ENCODE measurements at regions not wholly inside any gene's neighbourhood (a gene's known extent, or its start where the extent isn't known, plus 50 kb on each side); places are given as distances from the start of the nearest gene placed in this dataset.
"Not testable (repeated sequence)": the region's sequence is repeated elsewhere in the genome, so short reads cannot be mapped to it uniquely, and the experiment has no call there.

- Mint-ChIP-seq H3K27ac (no peak overlapping the region), H3K9me3 (no peaks in the 10 kb centered on the region), H3K4me1 (ENCODE audit: low read depth) (peaks cover 3% of the 10 kb centered on the region), H3K4me3 (ENCODE audit: low read depth) (no peak overlapping the region), H3K27me3 (ENCODE audit: low read depth) (no peaks in the 10 kb centered on the region), H3K36me3 (ENCODE audit: low read depth) (no peaks in the 10 kb centered on the region)
- intact Hi-C loops (cut with micrococcal nuclease): no loop called here
- no peak for DNase-seq (ENCODE audit: low spot score)
Observed at GRCh38 chr12:58117201-58117600, 175.8 kb downstream of the ATP23 start.

DNA sequence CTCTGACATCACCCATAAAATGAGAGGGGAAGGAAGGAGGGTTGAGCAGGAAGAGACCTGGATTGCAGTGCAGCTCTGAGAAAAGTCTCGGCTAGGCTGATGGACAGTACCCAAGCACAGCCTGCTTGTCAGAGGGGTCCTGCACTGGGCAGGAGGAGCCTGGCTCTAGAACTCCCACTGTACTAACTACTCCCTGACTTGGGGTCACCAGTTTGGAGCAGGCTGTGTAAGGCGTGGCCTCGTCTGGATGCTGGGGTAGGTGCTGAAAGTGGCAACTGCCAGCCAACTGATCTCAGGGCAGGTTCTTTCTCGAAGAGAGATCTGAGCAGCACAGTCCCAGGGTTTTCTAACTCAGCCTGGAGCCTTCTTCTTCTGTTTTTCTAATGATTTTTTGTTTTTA, 176.3 kb downstream of the ATP23 start:
- intact Hi-C loops (cut with micrococcal nuclease): no loop called here
- Mint-ChIP-seq H3K27ac (no peak overlapping the region), H3K4me1 (ENCODE audit: low read depth) (peaks cover 3% of the 10 kb centered on the region), H3K27me3 (ENCODE audit: low read depth) (no peaks in the 10 kb centered on the region), H3K36me3 (ENCODE audit: low read depth) (no peaks in the 10 kb centered on the region), H3K4me3 (ENCODE audit: low read depth) (no peak overlapping the region), H3K9me3 (no peaks in the 10 kb centered on the region)
- no peak for DNase-seq (ENCODE audit: low spot score)

GRCh38 chr12:58125761-58126160, 184.4 kb downstream of the ATP23 start:
- intact Hi-C loops (cut with micrococcal nuclease); H3K27ac Mint-ChIP-seq; H3K36me3 Mint-ChIP-seq (ENCODE audit: low read depth); H3K27me3 Mint-ChIP-seq (ENCODE audit: low read depth); H3K4me3 Mint-ChIP-seq (ENCODE audit: low read depth); H3K9me3 Mint-ChIP-seq; DNase-seq (ENCODE audit: low spot score); H3K4me1 Mint-ChIP-seq (ENCODE audit: low read depth): not testable (repeated sequence)

DNA sequence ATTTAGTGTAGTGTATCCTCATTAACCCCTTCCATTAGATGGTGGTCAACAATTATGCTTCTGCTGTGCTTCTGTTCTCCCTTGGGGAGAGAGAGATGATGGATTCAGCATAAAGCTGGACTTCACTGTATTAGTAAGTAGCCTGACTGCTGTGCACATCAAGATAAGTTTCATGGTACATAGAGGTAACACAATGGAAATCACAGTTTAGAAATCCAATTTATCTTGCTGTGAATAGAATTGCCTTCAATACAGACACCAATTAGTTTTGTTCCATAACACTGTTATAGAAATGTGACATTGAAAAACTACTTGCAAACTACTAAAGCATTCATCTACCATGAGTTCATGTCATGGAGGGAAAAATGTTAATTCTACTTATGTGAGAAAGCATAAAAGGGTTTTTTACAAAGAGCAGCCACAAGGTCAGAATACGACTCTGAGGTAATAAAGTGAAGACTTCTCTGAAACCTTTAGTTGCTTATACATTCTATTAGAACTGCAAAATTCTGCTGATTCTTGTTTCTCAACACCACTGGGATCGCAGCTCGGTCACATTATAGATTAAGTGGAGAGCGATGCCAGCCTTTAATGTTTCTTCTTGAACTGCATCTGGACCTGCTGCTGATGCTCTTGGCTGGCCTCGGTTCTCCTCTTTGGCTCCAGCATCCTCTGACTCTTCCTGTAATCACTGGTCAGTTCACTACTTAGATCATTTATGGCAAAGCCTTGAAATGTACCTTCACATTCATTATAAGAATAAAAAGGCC, 190.8 kb downstream of the ATP23 start:
- Mint-ChIP-seq H3K27ac (no peak overlapping the region), H3K4me3 (ENCODE audit: low read depth) (no peak overlapping the region), H3K27me3 (ENCODE audit: low read depth) (peaks cover 2% of the 10 kb centered on the region), H3K4me1 (ENCODE audit: low read depth) (no peaks in the 10 kb centered on the region), H3K9me3 (no peaks in the 10 kb centered on the region), H3K36me3 (ENCODE audit: low read depth) (no peaks in the 10 kb centered on the region)
- DNase-seq (ENCODE audit: low spot score): no peak
- intact Hi-C loops (cut with micrococcal nuclease): no loop called here

- no peak overlapping the region for H3K27ac Mint-ChIP-seq
- H3K4me1 Mint-ChIP-seq (ENCODE audit: low read depth): no peaks in the 10 kb centered on the region
- peaks cover 2% of the 10 kb centered on the region for H3K27me3 Mint-ChIP-seq (ENCODE audit: low read depth)
- intact Hi-C loops (cut with micrococcal nuclease): no loop called here
- H3K36me3 Mint-ChIP-seq (ENCODE audit: low read depth): no peaks in the 10 kb centered on the region
- H3K9me3 Mint-ChIP-seq: no peaks in the 10 kb centered on the region
- H3K4me3 Mint-ChIP-seq (ENCODE audit: low read depth): no peak overlapping the region
- no peak for DNase-seq (ENCODE audit: low spot score)
Observed at GRCh38 chr12:58138424-58138823, 197.1 kb downstream of the ATP23 start.

DNA sequence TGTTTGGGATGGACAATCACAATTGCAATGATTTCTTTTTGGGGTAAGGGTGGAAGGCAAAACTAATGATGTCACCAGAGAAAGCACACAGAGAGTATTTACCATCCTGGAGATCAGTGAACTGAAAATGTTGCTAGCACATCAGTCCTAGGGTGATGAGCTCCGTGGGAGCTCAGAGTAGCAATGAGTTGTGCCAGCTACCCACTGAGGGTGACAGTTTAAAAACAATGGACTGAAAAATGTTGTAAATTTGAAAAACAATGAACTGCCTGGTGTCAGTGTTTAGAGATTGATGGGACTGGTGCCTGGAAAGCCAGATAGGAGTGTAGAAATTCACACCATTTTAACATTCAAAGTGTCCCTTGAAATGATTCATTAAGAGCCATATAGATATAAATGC, 198.5 kb downstream of the ATP23 start:
- intact Hi-C loops (cut with micrococcal nuclease): no loop called here
- Mint-ChIP-seq H3K4me3 (ENCODE audit: low read depth) (no peak overlapping the region), H3K27ac (no peak overlapping the region), H3K36me3 (ENCODE audit: low read depth) (no peaks in the 10 kb centered on the region), H3K27me3 (ENCODE audit: low read depth) (peaks cover 2% of the 10 kb centered on the region), H3K4me1 (ENCODE audit: low read depth) (no peaks in the 10 kb centered on the region), H3K9me3 (no peaks in the 10 kb centered on the region)
- no peak for DNase-seq (ENCODE audit: low spot score)

DNA sequence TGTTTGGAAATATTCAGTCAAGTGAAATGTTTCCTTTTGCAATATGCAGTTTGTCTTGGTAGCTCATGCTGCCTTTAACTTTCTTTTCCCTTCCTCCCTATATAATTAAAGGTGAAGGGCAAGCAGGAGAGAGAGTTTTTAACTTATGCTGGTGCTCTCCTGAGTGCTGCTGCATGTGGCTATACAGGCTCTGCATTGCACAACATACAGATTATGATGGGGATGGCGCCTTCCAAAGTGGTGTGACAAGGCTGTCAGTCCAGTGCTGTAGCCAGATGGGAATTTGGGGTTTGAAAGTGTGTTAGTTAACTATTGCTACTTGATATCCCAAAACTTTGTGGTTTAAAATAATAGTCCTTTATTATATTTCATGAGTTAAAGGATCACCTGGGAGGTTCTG, 199.0 kb downstream of the ATP23 start:
- Mint-ChIP-seq H3K36me3 (ENCODE audit: low read depth) (no peaks in the 10 kb centered on the region), H3K27me3 (ENCODE audit: low read depth) (peaks cover 2% of the 10 kb centered on the region)
- intact Hi-C loops (cut with micrococcal nuclease): no loop called here

DNA sequence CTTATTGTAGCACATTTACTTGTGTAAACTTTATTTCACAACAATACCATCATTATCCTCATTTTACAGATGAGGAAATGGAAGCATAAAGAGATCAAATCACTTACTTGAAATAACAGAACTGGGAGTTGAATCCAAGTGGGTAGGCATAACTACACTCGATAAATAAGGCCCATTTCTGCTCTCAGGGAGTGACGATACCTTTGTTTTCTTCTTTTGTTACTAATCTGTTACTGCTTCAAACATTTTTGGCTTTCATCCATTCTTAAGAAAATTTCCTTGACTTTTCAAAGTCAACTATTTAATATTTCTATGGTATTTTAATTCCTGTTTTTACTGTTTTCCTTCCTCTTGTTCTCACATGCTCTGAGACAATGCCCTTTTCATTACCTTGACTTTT, 201.6 kb downstream of the ATP23 start:
- no peak for DNase-seq (ENCODE audit: low spot score)
- Mint-ChIP-seq H3K36me3 (ENCODE audit: low read depth) (no peaks in the 10 kb centered on the region), H3K4me1 (ENCODE audit: low read depth) (no peaks in the 10 kb centered on the region), H3K27ac (no peak overlapping the region), H3K9me3 (no peaks in the 10 kb centered on the region), H3K27me3 (ENCODE audit: low read depth) (no peaks in the 10 kb centered on the region), H3K4me3 (ENCODE audit: low read depth) (no peak overlapping the region)
- intact Hi-C loops (cut with micrococcal nuclease): no loop called here

More for the DNA sequence above, 199.0 kb downstream of the ATP23 start:
- H3K27ac Mint-ChIP-seq: no peak overlapping the region
- no peak overlapping the region for H3K4me3 Mint-ChIP-seq (ENCODE audit: low read depth)
- no peaks in the 10 kb centered on the region for H3K4me1 Mint-ChIP-seq (ENCODE audit: low read depth)
- H3K9me3 Mint-ChIP-seq: no peaks in the 10 kb centered on the region
- DNase-seq (ENCODE audit: low spot score): no peak

GRCh38 chr12:58143498-58143995, 202.2 kb downstream of the ATP23 start:
- Mint-ChIP-seq H3K27ac (no peak overlapping the region), H3K36me3 (ENCODE audit: low read depth) (no peaks in the 10 kb centered on the region), H3K27me3 (ENCODE audit: low read depth) (no peaks in the 10 kb centered on the region), H3K4me3 (ENCODE audit: low read depth) (no peak overlapping the region), H3K4me1 (ENCODE audit: low read depth) (no peaks in the 10 kb centered on the region), H3K9me3 (no peaks in the 10 kb centered on the region)
- intact Hi-C loops (cut with micrococcal nuclease): no loop called here
- no peak for DNase-seq (ENCODE audit: low spot score)

DNA sequence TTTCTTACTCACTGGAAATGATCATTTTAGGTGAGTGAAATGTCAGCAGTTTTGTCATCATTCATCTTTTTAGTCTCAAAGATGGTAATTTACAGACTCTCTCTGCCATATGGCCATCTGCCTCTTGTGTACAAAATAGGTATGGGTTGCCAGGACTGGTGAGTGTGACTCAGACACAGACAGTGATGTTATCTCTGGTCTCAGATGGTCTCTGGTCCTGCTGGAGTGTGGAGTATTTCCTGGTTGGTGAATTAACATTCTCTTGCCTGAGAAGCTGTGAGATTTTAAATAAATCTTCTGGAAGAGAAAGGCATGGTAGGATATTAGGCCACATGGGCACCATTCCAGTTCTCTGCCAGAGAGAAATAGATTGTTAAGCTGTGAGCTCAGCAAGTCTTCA, 207.0 kb downstream of the ATP23 start:
- intact Hi-C loops (cut with micrococcal nuclease): no loop called here
- no peaks in the 10 kb centered on the region for H3K9me3 Mint-ChIP-seq

GRCh38 chr12:58148976-58149375, 207.6 kb downstream of the ATP23 start:
- H3K27ac Mint-ChIP-seq: no peak overlapping the region
- H3K9me3 Mint-ChIP-seq: no peaks in the 10 kb centered on the region
- intact Hi-C loops (cut with micrococcal nuclease): no loop called here
- no peaks in the 10 kb centered on the region for H3K36me3 Mint-ChIP-seq (ENCODE audit: low read depth)
- H3K4me1 Mint-ChIP-seq (ENCODE audit: low read depth): no peaks in the 10 kb centered on the region
- no peak overlapping the region for H3K4me3 Mint-ChIP-seq (ENCODE audit: low read depth)
- no peak for DNase-seq (ENCODE audit: low spot score)
- H3K27me3 Mint-ChIP-seq (ENCODE audit: low read depth): no peaks in the 10 kb centered on the region

More for the DNA sequence above, 207.0 kb downstream of the ATP23 start:
- Mint-ChIP-seq H3K27me3 (ENCODE audit: low read depth) (no peaks in the 10 kb centered on the region), H3K4me3 (ENCODE audit: low read depth) (no peak overlapping the region), H3K27ac (no peak overlapping the region), H3K4me1 (ENCODE audit: low read depth) (no peaks in the 10 kb centered on the region), H3K36me3 (ENCODE audit: low read depth) (no peaks in the 10 kb centered on the region)
- DNase-seq (ENCODE audit: low spot score): no peak

DNA sequence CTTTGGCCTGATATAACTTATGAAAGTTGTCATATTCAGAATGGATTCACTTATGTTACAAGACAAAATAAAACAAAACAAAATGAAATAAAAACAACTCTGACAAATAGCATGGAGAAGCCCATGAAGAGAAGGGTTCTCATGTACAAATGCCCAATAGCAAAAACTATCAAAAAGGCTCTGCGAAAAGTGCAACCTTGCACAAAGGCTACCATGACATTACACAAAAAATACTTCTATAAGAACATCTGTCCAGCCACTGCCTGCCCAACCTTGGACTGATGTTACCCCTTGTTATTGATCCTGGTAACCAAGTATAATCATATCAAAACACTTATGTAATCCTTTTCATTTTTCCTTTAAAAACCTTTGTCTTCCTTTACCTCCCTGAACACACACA, 213.0 kb downstream of the ATP23 start:
- H3K9me3 Mint-ChIP-seq: no peaks in the 10 kb centered on the region
- H3K4me3 Mint-ChIP-seq (ENCODE audit: low read depth): no peak overlapping the region
- H3K36me3 Mint-ChIP-seq (ENCODE audit: low read depth): no peaks in the 10 kb centered on the region
- no peaks in the 10 kb centered on the region for H3K4me1 Mint-ChIP-seq (ENCODE audit: low read depth)
- no peaks in the 10 kb centered on the region for H3K27me3 Mint-ChIP-seq (ENCODE audit: low read depth)
- intact Hi-C loops (cut with micrococcal nuclease): no loop called here
- H3K27ac Mint-ChIP-seq: no peak overlapping the region
- no peak for DNase-seq (ENCODE audit: low spot score)

- intact Hi-C loops (cut with micrococcal nuclease): no loop called here
- Mint-ChIP-seq H3K27ac (no peak overlapping the region), H3K36me3 (ENCODE audit: low read depth) (no peaks in the 10 kb centered on the region), H3K9me3 (no peaks in the 10 kb centered on the region), H3K27me3 (ENCODE audit: low read depth) (no peaks in the 10 kb centered on the region), H3K4me1 (ENCODE audit: low read depth) (no peaks in the 10 kb centered on the region), H3K4me3 (ENCODE audit: low read depth) (no peak overlapping the region)
- DNase-seq (ENCODE audit: low spot score): no peak
Observed at GRCh38 chr12:58156697-58157096, 215.3 kb downstream of the ATP23 start.

- H3K4me1 Mint-ChIP-seq (ENCODE audit: low read depth): no peaks in the 10 kb centered on the region
- no peaks in the 10 kb centered on the region for H3K27me3 Mint-ChIP-seq (ENCODE audit: low read depth)
- no peaks in the 10 kb centered on the region for H3K9me3 Mint-ChIP-seq
- no peak overlapping the region for H3K4me3 Mint-ChIP-seq (ENCODE audit: low read depth)
- intact Hi-C loops (cut with micrococcal nuclease): no loop called here
- no peaks in the 10 kb centered on the region for H3K36me3 Mint-ChIP-seq (ENCODE audit: low read depth)
- H3K27ac Mint-ChIP-seq: no peak overlapping the region
- no peak for DNase-seq (ENCODE audit: low spot score)
Observed at GRCh38 chr12:58159941-58160340, 218.6 kb downstream of the ATP23 start.

Data from activated T-helper 2 cell treated with anti-CD3 and anti-CD28 coated beads, Interferon-gamma antibody, Interleukin-2, Interleukin-4, amounts not matched to agents 10 μg/mL and 5 μg/mL and 100 μg/mL, durations not matched to agents 14 hours and 24 hours and 36 hours (primary cell).